HG03565 (cell line): ENCODE measurements at regions not wholly inside any gene's neighbourhood (a gene's known extent, or its start where the extent isn't known, plus 50 kb on each side); places are given as distances from the start of the nearest gene placed in this dataset.

Experiments
- ATAC-seq: cut with Tn5 transposase; IDR thresholded peaks from one replicate; pipeline ENCODE4 v1.9.1; 2021; ENCODE audit warnings: mild to moderate bottlenecking, moderate library complexity; ENCODE audit not compliant: unreplicated experiment

DNA sequence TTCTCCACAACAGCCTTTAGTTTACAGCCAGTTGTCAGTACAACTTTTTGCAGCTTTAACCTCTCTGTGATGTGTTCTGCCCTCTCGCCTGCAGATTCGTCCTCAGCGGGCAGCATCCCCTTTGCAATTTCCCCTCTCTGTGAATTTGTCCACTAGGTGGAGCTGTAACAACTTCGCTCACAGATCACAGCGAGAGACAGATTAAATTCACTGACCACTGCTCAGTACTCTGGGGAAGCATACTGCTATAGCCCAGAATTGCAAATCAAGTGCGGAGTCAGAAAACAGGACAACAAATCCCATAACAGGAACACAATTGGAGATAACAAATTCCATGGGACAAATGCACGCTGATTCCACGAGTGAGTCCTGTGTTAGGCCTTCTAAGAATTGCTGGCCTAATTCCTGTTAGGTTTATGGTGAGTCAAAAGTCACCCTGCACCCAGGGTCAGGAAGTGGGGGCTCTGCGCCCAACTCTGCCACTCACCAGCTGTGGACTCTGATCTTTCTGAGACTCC, 2124.9 kb downstream of the MAT2B start:
- ATAC-seq, result peak; percentile 92

DNA sequence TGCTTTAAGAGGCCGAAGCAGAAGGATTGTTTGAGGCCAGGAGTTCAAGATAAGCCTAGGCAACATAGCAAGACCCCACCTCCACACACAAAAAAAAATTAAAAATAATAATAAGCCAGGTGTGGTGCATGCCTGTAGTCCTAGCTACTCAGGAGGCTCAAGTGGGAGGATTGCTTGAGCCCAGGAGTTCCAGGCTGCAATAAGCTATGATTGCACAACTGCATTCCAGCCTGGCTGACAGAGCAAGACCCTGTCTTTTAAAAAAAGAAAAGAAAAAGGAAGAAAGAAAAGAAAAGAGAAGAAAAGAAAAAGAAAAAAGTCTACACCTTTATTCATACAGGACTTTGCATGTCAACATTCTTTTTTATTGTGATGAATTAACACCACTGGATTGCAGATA, 2125.8 kb downstream of the MAT2B start:
- no peak for ATAC-seq

DNA sequence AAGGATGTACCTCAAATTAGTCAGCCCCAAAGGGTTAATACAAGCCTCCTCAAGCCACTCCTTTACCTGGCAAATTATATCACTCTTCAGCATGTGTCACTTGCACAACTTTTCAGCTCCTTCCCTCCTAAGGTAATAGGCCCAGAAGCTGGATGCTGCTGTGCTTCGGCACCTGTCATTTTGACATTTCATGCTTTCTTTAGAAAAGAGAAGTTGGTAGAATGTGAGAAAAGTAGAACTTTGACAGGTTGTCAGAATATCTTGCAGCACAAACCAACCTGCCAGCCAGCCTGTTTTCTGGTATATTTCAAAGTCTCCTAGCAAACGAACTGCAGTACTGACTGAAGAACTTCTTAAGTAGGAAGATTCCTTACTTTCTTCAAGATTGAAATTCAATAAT, 2136.9 kb downstream of the MAT2B start:
- ATAC-seq, result no peak

DNA sequence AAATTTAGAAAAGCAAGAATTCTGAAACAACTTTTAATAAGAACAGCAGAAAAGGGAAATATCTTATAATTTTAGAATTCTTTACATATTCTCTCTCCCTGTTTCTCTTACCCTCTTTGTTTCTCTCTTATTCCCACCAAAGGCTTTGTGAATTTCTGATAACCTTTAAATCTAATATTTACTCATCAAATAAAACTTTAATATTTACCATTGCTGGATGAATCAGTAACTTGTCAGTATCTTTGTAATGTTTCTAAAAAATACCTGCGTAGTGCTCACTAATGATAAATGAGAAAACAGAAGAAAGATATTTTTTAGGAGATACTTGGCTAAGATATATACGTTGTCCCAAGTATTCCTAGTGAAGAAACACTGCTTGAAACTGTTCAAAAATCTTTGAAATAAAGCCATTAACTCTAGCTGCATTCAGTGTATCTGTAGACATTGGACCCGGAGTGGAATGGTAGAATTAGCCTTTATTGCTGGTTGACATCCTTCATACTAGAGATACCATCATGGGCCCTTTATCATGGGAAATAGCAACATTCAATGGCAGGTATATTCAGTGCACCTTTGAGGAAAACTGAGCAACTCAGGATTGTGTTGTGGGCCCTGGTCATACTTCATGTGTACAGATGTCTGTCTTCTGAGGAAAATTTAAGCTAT, 2160.4 kb downstream of the MAT2B start:
- no peak for ATAC-seq

DNA sequence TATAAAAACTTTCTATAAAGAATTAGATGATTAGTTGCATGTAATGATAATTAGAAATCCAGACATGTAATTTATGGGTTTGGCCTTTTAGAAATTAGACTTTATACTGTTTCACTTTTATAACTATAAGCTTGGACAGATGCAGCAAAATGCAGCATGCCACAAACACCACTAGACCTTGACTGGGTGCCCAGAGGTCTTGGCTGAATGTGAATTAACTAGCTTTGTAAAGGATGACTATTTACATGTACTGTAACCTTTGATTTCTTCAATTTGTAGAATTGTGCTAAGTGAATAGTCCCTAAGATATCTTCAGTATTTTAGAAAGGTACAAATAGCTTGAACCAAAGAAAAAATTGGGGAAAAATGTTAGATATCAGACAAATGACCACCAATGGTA, 2168.1 kb downstream of the MAT2B start:
- ATAC-seq, result no peak

DNA sequence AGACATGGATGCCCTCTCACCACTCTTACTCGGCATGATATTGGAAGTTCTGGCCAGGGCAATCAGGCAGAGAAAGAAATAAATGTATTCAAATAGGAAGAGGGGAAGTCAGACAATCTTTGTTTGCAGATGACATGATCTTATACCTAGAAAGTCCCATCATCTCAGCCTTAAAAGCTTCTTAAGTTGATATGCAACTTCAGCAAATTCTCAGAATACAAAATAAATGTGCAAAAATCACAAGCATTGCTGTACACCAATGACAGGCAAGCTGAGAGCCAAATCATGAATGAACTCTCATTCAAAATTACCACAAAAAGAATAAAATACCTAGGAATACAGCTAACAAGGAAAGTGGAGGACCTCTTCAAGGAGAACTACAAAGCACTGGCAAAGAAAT, 2190.4 kb downstream of the MAT2B start:
- no peak for ATAC-seq

DNA sequence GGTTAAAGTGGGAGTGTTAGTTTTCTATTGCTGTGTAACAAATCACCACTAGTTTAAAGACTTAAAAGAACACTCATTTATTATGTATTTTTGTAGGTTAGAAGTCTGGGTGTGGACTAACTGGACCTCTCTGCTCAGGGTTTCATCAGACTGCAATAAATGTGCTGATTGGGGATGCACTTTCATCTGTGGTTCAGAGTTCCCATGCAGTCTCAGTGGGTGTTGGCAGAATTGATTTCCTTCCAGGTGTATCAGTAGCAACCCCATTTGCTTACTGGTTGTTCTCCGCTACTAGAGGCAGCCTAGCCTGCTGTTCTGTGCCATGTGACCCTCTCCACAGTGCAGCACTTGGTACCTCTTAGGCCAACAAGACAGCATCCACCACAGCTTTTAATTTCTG, 2200.5 kb downstream of the MAT2B start:
- ATAC-seq, result no peak

DNA sequence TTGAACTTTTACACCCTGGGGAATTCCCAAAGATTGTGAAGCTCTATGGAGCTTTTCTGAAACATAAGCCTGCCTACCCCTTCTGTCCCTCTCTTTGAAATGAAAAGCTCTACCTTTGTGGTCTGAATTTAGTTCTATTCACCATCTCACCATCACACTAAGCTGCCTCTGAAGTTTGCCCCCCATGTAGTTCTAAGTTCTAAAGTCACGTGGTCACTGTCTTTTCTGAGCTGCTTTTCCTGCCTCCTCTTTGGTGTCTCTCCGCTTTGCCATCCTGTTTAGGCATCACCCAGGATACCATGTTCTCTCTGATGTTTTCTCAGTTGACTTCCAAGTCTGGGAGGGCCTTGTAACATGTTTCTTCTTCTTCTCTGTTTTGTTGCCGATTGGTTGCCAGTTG, 2206.6 kb downstream of the MAT2B start:
- ATAC-seq, result no peak

DNA sequence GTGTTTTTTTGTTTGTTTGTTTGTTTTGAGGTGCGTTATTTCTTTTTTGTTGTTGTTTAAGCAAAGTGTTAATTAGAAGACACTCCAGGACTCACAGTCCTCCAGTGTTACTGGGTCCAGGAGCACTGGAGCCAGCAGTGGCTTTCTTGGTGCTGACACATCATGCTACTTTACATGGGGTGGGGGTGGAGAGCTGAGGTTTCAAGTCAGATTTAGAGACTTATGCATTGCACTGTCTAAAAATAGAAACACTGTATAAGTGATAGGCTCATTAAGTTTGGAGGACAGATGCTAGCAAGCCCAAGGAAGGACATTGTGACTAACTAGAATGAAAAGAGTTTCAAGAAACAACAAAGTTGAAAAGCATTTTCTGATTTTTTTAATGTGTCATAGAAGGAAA, 2209.2 kb downstream of the MAT2B start:
- no peak for ATAC-seq

DNA sequence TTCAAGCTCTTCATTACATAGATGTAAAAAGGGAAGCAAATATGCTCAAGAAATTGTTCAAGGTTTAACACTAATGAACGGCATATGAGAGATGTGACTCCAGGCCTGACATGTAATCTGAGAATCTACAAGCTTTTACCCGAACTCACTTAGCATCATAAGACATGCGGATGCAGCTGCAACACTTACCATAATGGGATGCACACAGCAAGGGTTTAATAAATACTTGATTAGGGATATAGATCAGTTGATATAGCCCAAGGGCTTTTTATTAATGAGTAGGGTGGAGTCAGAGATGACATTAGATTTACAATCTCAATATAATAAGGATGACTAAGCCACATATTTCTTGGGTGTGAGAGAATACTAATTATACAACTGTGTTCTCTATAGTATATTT, 2215.5 kb downstream of the MAT2B start:
- no peak for ATAC-seq

DNA sequence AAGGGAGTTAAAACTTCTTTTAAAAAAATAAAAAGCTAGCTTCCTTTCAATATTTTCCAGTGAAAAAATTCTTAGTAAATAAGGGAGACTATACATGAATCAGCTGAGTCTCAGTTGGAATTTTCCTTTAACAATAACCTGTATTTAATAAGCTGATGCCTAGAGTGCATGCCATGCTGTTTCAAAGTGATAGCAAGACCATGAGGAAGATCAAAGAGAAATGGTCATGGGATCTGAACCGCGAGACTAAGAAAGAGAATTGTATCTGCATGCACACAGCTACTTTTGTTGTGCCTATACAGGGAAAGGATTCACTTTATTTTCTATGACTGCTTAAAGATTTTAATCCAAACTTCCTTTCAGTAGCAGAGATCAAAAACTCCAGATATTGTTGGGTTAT, 2217.0 kb downstream of the MAT2B start:
- no peak for ATAC-seq

DNA sequence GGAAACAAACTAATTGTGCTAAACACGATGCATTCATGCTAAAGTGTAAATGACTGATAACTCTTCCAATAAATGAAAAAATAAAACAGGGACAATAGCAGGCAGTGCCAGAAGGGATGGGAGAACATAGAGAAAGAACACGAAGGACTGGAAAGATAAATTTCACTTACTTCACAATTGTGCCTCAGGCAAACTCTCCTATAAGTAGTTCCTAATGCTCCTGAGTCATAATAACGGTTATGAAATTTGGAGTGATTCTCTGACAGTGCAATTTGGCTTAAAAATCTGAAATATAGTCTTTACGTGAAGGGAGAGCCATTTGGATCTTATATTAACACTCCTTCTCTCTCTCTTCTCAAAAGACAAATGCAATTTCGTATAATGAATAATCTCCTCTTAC, 2218.5 kb downstream of the MAT2B start:
- no peak for ATAC-seq

DNA sequence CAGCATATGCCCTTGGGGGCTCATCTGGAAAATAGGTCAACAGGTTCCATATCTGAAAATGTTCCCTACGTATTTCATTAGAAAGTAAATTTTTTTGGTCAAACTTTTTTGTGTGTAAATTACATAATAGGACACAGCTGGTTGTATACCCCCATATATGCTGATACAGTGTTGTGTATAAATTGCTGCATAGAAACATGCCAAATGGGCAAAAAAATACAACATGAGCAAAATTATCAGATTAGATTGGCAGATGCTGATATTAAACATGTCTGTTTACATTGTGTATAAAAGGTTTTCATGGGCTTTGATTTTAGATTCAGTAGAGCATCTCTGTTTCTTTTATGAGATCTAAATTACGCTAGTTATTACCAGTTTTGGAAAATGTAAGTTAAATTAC, 2223.0 kb downstream of the MAT2B start:
- ATAC-seq, result no peak

DNA sequence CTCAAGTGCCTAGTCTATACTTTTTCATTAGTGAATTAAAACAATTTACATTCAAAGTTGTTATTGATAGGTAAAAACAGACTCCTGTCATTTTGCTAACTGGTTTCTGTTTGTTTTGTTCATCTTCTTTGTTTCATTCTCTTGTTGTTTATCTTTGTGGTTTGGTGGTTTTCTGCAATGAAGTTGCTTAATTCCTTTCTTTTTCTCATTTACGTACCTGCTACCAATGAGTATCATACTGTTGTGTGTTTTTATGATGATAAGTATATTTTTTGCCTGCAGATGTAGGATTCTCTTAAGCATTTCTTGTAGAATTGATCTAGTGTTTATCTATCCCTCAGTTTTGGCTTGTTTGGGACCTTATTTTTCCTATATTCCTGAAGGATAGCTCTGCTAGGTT, 2230.0 kb downstream of the MAT2B start:
- no peak for ATAC-seq

DNA sequence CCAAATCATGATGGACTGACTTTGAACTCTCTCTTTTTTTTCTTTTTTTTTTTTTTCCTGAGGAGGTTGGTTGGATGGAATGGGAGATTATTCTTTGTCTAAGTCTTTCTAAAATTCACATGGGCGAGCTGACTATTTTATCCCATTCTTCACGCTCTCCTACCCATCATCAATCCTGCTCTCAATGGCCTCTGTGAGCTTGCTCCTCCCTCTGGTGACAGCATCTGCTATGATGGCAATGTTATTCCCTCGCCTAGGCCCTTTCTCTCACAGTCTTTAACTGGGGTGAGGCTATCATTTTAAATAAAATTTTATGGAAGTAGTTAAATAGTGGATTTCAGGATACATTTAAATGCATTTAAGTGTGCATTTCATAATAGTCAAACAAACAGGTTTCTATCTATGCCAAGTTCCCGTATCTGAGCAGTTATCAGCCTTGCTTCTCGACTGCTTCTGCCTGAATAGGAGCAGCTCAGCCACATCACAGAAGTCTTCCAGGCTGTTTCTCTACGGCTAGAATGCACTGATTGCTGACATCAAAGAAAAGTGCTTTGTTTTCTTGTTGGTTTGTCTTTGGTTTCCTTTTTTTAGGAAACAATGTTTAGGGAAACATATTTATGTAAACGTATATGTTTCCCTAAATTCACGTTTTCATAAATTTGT, 2233.8 kb downstream of the MAT2B start:
- no peak for ATAC-seq

DNA sequence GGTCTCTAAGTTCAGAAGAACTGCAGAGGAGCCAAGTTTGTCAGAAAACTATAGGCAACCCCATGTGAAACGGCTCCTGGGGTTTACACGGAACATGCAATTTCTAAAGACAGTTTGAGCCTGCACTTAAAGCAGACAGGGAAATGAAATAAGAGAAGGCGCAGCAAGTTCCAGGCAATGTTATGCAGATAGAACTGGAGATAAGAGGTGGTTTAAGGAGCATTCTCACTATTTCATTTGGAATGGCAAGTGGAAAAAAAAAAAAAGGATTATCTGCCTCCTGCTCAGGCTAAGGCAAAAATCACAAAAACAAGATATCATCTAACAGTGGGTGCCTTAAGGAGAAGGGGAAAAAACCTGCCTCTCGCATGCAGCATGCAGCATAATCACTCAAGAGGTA, 2252.4 kb downstream of the MAT2B start:
- ATAC-seq, result no peak

DNA sequence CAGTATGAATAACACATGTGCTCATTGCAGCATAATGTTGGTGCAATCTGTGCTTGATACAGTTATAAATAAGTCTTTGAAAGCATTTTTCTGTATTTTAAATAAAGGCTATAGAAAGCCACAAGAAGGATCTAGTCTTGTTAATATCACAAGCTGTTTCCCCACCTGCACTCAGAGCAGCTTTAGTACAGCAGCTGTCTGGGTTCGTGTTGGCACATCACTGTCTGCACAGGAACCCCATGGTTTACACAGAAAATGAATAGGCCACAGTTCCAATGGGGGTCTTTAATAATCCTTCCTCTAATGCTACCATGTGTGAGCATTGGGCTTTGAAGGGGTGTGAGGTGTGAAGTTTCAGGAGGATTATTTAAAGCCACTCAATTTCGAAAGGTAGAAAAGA, 2269.7 kb downstream of the MAT2B start:
- no peak for ATAC-seq

DNA sequence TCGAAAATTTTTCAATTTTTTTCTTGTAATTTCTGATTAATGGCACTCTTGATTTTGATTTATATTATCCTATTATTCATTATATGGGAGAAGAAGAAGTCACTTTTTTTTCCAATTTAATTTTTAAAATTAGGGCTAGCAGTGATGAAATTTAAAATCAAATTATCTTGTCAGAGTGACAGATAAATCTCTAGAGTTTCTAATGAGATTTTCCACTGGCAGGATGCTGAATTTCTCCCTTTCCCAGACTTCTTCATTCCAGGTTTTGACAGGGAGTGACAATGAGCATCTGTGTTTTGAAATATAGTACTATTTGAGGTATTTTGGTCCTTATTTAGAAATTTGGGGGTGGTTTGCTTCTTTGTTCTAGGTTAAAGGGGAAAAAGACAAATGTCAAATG, 2274.1 kb downstream of the MAT2B start:
- ATAC-seq, result no peak

DNA sequence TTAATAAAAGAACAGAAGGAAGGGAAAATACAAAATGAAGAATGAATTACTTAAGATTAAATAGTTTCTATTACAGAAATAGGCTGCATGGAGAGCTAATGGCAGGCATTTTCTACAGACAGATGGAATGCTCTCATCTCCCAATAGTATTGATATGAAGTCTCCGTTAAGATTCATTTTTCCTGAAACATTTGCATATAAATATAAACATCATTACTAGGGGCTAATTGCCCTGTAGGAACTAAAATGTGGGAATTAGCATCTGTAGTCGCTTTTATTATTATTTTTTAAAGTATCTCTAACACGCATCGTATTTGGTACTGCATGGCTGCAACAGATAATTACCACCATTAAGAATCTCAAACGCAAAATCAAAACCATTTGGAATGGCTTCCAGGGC, 2275.5 kb downstream of the MAT2B start:
- no peak for ATAC-seq

DNA sequence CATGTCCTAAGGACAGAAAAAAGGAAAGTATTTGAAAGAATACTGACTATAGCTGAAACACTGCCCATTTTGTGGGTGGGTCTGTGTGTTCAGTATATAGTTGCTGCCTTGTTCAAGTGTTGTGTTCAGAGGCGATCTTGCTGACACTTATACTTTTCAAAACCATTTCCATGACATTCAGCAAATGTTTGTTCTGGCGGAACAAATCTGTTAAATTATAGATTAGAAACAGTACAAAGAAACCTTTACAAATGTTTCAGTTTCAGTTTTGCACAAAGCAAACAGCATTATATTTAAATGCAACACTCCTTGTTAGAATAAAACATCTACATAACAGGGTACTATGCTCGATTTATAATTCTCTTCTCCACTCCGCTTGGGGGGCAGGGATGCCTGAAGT, 2276.3 kb downstream of the MAT2B start:
- no peak for ATAC-seq

DNA sequence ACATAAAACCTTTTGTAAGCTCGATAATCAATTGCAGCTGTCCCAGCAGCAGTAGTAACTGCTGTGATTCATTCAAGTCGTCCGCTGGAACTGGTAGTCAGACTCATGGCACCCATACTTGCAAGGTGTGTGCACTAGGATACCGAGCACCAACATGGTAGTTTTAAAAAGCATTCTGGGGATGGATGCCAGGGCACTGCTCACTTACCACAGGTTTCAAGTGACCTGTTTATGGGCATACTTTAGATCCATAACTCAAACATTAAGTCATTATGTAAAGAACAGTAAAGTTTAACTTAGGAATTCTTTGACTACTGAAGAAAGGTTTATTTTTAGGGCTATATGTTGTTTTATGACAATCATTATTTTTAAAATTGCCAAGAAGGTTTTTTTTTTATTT, 2277.6 kb downstream of the MAT2B start:
- no peak for ATAC-seq

DNA sequence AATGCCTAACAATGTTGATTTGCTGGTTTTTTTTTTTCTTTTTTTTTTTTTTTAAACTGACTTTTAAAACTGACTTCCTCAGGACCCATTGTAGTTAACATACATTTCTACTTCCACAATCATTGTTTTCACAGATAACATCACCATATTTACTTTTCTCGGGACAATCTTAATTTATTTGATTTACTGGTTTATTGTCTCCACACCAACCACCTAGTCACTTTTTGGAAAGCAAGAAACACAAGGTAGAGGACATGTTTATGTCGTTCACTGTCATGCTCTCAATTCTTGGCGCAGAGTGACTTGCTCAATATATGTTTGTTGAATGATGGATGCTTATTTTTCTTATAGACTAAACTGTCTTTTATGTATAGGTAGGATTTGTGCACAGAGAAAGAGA, 2280.7 kb downstream of the MAT2B start:
- ATAC-seq, result no peak

DNA sequence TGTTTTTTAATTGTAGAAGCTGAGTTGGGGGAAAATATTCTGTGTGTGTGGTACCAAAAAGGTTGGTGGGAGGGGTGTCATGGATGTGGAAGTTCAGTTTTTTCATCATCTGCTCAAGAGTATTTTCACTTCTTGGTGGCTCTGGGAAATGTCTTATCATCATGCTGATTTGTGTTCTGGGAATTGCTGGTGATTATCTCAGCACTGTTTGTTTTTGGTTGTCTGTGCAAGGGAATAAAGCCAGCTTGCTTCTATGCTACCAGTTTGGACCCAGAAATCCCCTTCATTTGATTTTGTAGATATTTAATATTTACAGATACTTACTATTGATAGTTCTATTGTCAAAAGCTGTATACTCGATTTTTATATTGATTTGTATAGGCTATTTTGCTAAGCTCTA, 2289.7 kb downstream of the MAT2B start:
- ATAC-seq, result no peak
